Islet of Langerhans (tissue), 1 donor: ENCODE measurements at regions not wholly inside any gene's neighbourhood (a gene's known extent, or its start where the extent isn't known, plus 50 kb on each side); places are given as distances from the start of the nearest gene placed in this dataset.

Source experiments
- FAIRE-seq: peaks from one replicate; lab custom pipeline; 2011; peaks lifted over from hg19 to GRCh38; lab: Jason Lieb, UNC

DNA sequence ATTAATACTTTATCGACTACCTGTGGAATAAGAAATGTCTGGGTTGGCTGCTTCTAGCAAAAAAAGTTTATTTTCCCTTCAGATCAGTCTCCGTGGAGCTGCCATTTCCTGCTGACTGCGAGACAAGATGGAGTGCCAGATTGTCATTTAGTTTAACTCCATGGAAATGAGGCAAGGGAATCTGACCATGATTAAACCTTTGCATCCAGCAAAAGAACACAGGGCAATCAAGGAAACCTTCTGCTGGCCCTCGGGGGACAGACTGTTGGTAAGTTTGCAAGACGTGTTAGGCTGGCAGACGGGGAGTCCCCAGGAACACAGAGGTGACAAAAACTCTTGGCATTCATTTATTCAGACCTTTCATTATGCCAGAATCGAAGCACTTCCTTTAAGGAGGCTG, 52.2 kb upstream of the SPACA1 start:
- FAIRE-seq, result no peak

DNA sequence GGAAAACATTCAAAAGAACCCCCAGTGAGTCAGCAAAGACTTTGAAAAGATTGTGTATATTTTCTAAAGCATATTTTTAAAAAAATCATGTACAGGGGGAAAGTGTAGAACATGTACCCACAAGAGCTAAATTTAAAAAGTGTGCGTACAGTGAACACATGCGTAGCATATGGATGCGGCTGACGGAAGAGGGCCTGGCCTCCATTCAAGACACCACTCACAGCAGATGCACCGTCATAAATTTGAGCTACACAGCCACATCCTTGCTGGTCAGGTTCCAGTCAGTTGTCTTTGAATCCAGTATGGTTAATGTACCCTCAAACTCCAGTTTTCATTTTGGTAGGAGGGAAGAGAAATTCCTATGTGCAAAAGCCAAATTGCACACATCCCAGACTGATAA, 54.3 kb upstream of the SPACA1 start:
- no peak for FAIRE-seq

DNA sequence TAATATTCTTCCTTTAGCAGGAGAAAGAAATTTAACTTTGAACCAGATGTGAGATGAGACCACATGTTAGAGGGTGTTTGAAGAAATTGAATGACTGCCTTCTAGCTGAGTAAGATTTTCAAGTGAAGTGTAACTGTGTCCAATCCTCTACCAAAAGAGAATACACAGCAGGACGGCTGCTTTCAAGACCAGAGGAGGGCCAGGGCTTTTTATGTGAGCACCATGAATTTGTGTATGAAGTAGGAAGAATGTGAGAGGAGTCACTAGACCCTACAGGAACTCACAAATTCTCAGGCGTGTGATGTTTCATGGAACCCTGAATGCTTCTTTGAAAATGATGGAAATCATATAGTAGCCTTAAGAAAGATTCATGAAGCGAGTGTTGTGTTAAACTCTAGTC, 56.8 kb upstream of the SPACA1 start:
- no peak for FAIRE-seq

DNA sequence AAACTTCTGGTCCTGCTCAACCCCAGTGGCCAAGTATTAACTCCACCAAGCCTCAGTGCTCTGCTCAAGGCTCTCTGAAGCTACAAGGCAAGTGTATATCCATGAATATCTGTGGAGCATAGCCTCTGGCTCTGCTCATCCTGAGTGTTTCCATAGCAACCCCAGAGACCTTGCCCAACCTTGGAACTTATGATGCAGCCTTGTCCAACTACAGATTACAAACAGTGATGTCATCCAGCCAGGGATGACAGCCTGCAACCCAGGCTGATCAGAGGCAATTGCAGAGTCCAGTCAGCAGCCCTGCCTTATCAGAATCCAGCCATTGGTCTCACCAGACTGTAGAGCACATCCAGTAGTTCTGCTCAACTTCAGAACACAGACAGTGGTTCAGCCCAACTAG, 65.5 kb upstream of the SPACA1 start:
- FAIRE-seq, result no peak

DNA sequence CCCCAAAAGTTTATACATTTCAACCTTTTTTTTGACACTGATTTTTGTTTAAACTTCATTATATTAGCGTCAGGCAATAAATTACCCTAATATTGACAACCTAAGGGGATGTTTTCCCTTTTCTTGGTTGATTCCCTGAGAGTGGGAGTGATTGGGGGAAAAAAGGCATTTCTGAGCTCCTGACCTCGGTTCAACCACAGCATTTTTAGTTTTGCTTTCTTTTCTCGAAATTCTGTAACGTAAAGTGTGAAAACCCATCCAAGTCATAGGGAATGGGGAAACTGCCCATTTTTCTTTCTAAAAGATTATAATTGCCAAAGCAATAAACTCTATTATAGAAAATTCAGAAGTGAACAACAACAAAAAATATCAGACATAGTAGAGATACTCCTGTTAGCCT, 67.9 kb upstream of the SPACA1 start:
- no peak for FAIRE-seq

DNA sequence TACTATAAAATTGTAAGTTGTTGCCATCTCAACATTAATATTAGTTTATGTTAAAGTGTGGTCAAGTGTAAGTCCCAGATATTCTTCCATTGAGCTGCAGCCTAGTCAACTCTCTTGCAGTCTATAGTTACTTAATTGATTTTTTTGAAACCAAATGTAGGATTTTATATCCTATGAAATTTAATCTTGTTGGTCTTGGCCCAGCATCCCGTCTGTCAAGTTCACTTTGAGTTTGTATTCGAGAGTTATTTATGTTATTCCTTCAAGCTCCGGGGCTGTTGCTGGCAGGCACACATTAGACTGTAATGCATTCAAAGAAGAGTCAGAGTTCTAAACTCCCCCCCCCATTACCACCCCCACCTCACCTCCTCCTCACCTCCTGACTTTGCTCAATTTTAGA, 71.0 kb upstream of the SPACA1 start:
- no peak for FAIRE-seq

DNA sequence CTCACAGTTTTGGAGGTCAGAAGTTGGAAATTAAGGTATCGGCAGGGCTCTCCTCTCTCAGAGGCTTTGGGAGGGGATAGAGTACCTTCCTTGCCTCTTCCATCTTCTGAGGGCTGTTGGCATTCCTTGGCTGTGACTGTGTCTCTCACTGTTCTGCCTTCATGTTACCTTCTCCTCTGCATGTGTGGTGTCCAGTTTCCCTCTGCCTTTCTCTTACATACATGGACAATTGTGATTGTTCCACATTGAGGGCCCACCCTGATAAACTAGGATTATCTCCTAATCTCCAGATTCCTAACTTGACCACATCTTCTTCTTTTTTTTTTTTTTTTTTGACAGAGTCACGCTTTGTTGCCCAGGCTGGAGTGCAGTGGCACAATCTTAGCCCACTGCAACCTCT, 72.1 kb upstream of the SPACA1 start:
- FAIRE-seq, result no peak

DNA sequence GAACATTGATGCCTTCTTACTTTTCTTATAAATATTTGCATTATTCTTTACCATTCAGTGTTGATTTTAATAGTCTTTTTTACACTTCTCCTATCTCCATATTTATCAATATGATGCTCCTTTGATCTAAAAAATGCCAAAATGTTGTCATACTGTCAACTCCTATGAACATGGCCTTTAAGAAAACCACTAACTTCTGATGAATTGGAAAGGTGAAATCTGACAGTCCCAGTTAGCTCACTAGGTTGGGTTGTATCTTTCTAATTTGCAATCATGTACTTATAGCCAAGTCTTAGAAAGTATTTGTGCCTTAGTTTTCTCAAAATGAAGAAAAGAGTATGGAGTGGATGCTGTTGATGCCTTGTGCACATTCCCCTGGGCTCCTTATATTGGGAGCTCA, 75.4 kb upstream of the SPACA1 start:
- no peak for FAIRE-seq

DNA sequence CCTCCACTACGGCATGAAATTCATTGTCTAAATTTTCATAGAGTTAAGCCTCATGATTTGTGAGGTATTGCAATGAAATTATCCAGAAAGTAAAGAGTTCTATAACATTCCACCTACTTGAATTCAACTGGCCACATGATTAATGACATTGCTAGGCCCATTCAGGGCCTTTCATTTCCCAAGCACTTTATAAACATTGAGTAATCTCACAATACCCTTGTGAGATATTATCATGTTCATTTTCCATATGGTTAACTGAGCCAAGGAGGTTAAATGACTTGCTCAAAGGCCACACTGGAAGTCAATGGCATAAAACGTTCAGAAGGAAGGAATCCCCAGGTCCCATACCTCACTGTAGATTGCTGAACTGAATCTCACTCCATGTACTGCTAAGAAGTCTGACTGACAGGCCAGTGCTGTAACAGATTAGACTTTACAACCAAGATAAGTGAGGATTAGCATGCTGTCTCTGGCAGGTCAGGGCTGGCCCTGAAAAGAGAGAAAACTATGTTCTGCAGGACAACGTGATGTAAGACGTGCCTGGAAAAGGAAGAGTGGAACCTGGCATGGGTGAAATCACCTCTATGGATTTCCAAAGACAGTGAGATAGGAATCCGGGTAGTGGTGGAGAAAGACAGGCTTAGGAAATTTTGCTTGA, 75.9 kb upstream of the SPACA1 start:
- no peak for FAIRE-seq

DNA sequence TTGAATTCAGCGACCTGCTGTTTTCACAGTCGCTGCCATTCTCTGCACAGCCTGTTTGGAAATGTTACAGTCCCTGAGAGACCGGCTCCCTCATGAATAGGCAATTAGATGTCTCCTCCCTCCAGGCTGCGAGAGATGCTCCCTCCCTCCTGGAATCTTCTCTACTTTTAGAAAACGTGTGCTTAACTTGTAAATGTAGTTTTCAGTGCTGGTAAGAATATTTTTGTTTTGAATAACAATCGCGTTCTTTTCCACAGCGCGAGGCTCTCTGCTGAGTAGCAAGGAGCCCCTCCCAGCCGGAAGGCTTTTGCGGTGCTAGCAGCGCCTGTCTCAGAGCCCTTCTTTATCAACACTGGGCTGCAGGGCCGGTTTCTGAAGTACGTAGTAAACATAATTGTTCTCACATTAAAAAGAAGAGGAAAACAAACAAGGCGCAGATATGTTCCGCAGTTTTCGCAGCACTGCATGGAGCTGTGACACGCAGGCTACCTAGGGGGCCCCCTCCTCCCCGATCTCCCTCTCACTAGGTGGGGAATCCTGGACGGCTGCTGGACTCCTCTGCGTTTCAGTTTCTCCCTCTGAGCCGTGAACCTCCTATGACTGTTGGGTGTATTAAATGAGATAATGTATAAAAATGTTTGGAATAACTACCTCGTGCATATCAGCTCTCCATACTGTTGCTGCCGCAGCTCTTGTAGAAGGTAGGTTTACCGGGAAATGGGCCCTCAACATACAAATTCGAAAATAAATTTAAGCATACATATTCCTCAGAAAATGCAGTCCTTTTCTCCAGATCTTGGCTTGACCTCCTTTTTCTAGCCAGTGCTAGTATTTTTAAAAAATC, 79.0 kb upstream of the SPACA1 start:
- no peak for FAIRE-seq

DNA sequence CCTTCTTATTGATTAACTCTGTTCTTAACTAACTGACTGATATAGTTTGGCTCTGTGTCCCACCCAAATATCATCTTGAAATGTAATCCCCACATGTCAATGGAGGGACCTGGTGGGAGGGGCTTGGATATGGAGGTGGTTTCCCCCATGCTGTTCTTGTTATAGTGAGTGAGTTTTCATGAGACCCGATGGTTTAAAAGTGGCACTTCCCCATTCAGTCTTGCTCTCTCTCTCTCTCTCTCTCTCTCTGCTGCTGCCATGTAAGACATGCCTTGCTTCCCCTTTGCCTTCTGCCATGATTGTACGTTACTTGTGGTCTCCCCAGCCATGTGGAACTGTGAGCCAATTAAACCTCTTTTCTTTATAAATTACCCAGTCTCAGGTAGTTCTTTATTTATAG, 81.8 kb upstream of the SPACA1 start:
- no peak for FAIRE-seq

DNA sequence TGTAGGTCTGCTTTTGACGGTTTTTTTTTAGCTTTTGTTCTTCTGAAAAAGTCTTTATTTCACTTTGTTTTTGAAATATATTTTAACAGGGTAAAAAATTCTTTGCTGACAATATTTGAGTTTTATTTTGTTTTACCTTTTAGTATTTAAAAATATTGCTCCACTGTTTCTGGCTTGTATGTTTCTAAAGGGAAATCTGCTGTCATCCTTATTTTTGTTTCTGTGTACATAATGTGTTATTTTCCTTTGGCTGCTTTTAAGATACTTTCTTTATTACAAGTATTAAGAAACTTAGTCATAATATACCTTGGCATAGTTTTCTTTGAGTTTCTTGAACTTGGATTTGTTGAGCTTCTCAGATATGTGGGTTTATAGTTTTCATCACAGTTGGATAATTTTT, 88.6 kb upstream of the SPACA1 start:
- FAIRE-seq, result peak; percentile 71

DNA sequence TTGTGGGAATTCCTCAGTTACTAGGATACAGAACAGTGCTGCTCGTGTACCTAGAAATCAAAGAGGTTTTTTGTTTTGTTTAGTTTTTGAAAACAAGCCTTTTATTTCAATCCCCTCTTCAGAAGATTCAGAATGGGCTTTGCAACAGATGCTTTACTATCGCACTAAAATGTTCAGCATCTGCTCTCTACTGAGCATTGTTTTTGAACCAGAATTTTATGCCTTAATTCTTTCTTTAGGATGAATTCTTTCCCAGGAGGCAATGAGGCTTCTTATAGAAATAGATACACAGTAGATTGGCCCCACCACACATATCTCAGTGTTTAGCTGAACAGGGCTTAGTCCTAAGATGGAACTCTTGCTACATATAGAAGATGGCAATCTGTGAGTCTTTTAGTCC, 95.9 kb upstream of the SPACA1 start:
- no peak for FAIRE-seq

DNA sequence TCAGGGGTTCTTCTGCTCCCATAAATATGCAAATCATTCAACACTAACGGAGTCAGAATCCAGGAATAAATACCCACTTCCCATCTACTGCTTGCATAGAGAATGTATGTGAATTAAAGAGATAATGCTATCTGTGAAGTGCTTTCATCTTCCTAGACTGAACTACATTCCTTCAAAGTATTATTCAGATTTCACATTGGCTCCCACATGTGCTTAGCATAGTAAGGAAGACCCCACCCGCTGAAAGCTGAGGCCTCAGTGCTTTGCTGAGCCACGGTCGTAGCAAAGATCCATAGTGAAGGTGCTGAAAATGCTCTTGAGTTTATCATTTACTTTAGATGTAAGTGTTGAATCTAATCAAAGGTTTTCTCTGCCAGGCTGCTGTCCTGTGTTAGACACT, 97.0 kb upstream of the SPACA1 start:
- no peak for FAIRE-seq

DNA sequence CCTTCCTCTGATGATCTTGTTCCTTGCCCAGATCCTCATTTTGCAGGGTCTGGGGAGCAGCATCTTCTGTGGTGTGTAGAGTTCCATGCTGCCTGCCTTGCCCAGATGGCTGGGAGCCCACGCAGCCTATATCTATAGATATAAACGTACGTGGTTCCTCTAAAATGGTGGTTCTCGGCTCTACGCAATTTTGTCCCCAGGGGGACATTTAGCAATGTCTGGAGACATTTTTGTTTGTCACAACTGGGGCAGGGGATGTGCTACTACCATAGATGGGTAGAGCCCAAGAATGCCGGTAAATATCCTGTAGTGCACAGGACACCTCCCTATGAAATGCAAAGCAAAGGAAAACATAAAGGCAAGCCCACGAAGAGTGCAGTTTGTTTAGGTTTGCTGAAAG, 98.4 kb upstream of the SPACA1 start:
- FAIRE-seq, result no peak

DNA sequence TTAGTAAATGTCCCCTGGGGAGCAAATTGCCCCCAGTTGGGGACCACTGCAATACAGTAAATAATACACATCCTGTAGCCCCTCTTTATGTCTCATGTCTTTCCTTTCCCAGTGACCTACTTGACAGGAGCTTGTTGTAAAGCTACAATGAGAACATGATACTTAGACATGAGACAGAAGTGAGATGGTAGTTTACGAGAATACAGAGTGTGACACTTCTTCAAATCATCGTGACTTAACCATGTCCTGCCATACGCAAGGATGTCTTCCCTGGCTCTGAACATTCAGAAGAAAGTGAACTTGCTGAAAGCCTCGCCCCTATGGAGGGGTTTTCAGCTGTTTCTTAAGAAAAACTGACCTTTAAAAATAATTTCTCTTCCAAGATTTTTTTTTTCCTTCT, 101.0 kb upstream of the SPACA1 start:
- no peak for FAIRE-seq

DNA sequence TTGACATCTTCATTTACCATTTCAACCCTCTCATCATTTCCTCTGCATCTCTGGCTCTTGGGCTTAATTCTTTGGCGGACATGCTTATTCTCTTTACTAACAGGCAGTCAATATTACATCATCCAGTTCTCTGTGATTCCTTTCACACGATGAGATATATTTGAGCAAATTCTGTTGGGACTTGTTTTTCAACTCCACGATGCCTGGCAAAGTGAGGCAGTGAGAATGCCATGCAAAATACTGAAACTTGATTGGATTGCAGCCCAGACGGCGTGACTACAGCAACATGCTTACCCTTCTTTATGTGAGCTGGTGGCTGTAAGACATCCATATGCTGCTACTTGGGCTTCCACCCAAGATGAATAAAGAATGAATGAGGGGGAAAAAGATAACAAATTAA, 101.7 kb upstream of the SPACA1 start:
- FAIRE-seq, result no peak

DNA sequence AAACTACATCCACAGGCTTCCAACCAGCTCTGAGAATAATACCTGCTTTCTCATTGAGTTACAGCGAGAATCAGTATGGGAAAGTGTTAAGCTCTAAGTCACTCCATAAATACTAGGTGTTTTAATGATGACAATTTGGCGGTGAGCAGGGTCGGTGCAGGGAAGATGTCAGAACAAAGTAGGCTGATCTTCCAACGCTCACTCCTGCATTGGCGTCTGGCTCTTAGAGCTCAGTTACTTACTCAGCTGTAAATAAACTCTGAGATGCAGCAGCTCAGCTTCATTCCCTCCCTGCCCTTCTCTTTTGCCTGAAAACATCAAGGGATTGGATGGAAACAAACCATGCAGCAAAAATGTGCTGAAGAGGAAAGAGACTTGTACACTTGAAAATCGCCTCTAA, 102.5 kb upstream of the SPACA1 start:
- no peak for FAIRE-seq

DNA sequence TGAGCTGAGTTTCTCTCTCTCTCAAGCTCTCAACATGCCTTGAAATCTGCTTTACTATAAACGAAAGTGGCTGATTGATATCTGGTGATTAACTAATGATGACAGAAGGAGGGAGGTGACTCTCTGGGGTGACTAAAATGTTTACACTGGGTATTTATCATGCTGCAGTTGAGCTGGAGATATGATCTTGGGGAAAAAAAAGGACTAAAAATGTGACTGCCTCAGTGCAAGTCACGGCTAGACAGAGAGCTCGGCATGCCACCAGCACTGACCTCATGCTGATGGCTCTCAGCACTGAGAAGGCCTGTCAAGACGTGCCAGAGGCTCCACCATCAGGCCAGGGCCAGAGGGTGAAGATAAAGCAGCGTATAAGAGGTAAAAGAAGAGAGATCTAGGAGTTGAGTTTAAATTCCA, 103.1 kb upstream of the SPACA1 start:
- peak; percentile 93 for FAIRE-seq

DNA sequence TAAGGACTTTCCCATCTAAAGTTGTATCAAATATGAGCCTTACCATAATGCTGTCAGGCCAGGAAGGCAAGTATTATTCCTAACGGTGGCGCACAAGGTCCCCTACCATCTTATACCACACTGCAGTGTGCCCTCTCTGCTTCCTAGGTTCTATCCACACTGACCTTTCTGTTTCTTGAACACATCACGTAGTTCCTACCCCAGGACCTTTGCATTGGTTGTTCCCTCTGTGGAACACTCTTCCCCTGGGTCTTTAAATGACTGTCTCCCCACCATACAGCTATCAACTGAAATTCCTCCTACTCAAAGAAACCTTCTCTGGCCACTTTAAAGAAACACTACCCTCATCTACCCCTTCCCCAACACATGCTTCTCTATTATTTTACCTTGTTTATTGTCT, 104.5 kb upstream of the SPACA1 start:
- no peak for FAIRE-seq

DNA sequence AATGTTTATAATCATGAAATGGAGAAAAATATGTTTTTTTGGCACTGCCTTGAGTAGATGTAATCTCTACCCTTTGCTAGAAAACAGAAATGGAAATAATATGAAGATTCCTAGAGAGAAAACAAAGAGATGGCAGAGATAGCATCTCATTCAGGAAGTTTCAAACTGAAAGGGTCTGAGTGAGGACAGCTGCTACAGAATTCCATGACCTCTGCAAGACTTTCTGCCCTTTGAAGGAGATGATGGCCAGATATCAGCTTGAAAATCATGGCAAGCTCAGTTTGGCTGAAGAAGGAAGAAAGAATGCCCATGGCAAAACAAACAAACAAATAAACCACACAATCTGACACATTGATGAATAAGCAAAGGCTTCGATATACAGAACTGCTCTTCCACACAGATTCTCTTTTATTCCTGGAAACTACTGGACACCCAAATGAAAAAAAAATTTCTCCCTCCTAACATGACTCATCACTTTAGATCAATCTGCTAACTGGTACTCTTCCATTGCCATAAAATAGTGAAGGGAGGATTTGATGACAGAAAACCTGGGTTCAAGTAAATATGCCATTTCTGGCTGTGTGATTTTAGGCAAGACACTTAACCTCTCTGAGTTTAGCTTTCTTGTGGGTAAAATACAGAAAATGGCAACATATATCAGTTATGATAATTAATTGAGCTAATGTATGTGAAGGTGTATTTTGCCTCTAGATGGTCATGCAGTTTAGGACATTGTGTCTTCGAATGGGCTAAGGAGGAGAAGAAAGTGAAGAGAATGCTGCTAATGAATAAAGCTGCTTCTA, 105.9 kb upstream of the SPACA1 start:
- no peak for FAIRE-seq

DNA sequence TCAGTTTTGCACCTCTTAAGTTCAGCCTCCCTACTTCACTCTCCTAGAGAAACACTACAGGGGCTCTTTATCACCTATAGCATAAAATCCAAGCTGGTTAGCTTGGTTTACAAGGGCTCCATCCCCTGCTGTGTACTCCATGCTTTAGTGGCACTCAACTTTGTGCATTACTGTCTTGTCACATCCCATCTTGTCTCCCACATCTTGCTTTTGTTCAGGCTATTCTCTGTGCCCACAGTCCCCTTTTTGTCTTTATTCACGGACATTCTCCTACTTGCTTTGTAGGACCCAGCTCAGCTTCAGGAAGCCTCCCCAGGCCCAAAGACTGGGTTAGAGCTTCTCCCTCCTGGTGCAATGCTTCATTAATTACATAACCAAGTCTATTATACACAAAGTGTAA, 107.9 kb upstream of the SPACA1 start:
- no peak for FAIRE-seq

DNA sequence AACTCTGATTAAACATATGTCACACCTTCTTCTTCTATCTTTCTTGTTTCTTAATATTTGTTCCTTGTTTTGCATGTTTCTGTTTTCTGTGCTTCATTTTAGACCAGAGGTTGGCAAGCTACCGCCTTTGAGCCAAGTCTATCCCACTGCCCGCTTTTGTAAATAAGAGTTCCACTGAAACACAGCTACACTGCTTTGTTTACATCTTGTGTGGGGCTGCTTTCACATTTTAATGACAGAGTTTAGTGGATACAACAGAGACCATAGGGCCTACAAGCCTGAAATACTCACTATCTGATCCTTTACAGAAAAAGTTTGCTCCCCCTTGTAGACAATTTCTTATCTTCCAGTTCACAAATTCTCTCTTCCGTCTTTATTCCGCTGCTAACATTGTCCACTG, 109.4 kb upstream of the SPACA1 start:
- FAIRE-seq, result no peak
